Aorta (tissue), 5 donors: ENCODE measurements at regions not wholly inside any gene's neighbourhood (a gene's known extent, or its start where the extent isn't known, plus 50 kb on each side); places are given as distances from the start of the nearest gene placed in this dataset.

Experiments
- ATAC-seq: fragments of 200-7000 bp; cut with Tn5 transposase; one replicate; pipeline ENCODE4 v1.9.1; 2022; ENCODE audit warnings: moderate library complexity; ENCODE audit not compliant: low FRiP score
- DNase-seq, 2 donors: peaks; one replicate each; pipeline ENCODE4 v3.0.0-alpha.2; 2020
- H3K27ac ChIP-seq, 2 donors: one replicate each; pipeline ENCODE4 v1.5.1; 2013; ENCODE audit warnings: low read length in 2 of 2, mild to moderate bottlenecking in 2 of 2, moderate library complexity in 2 of 2, control low read depth in 1 of 2, inconsistent platforms in 1 of 2, low read depth in 1 of 2
- H3K27me3 ChIP-seq, 2 donors: one replicate each; pipeline ENCODE4 v1.6.1; 2013; ENCODE audit warnings: control low read depth in 1 of 2, low read length in 1 of 2, mild to moderate bottlenecking in 1 of 2, moderate library complexity in 1 of 2; ENCODE audit not compliant: insufficient read depth in 2 of 2, control insufficient read depth in 1 of 2
- H3K36me3 ChIP-seq, 2 donors: one replicate each; pipeline ENCODE4 v1.6.1; 2013; ENCODE audit warnings: control low read depth in 1 of 2, low read length in 1 of 2, mild to moderate bottlenecking in 1 of 2; ENCODE audit not compliant: insufficient read depth in 2 of 2, control insufficient read depth in 1 of 2
- H3K4me1 ChIP-seq, 2 donors: one replicate each; pipeline ENCODE4 v1.6.1; 2013; ENCODE audit warnings: low read length in 2 of 2, control low read depth in 1 of 2, mild to moderate bottlenecking in 1 of 2, moderate library complexity in 1 of 2; ENCODE audit not compliant: insufficient read depth in 2 of 2, control insufficient read depth in 1 of 2
- H3K4me3 ChIP-seq, 2 donors: one replicate each; pipeline ENCODE4 v1.5.1; 2013; ENCODE audit warnings: low read length in 2 of 2, control low read depth in 1 of 2, mild to moderate bottlenecking in 1 of 2
- H3K9me3 ChIP-seq: one replicate; pipeline ENCODE4 v1.6.1; 2013; ENCODE audit warnings: mild to moderate bottlenecking, low read length; ENCODE audit not compliant: control insufficient read depth
- WGBS, 2 donors: extraction: QIAGEN DNeasy Blood & Tissue Kit; methylation state at CpG; one replicate each; pipeline ENCODE4 v1.1.7; 2013; 5-methylcytosine and 5-hydroxymethylcytosine counted together
- intact Hi-C, 2 donors: fragments of 100-400 bp; cut with DNase I; formaldehyde crosslinking; loops; one replicate each; pipeline versions ENCODE4 v1.14.2 to v1.15.0; 2022
- donor health status: healthy with polysubstance abuse.
- donor health status: Bipolar disorder and iron deficiency.
- donor health status: DM: no; HTN: no; CAD: no.
- donor health status: DM: no; HTN: no; CAD: no.
- donor health status: DM: yes; HTN: yes; CAD: no.

- Histone ChIP-seq H3K36me3 (no peaks in the 10 kb centered on the region), H3K4me3 (no peak overlapping the region), H3K4me1 (no peaks in the 10 kb centered on the region), H3K27me3 (no peaks in the 10 kb centered on the region), H3K9me3 (no peaks in the 10 kb centered on the region), H3K27ac (no peak overlapping the region)
- 85 to 94% methylated on average over 3 of the region's 3 CpGs for WGBS, 2 donors
- ATAC-seq (no peak), DNase-seq (no peak)
- intact Hi-C loops, result no loop called here
These were observed 801.6 kb downstream of the EPHA7 start for GRCh38 chr6:92617721-92618120.

- Histone ChIP-seq H3K4me1 (no peaks in the 10 kb centered on the region), H3K9me3 (no peaks in the 10 kb centered on the region), H3K36me3 (no peaks in the 10 kb centered on the region), H3K27ac (no peak overlapping the region), H3K27me3 (no peaks in the 10 kb centered on the region), H3K4me3 (no peak overlapping the region)
- no peak for ATAC-seq
- 48 to 59% methylated on average over 5 of the region's 5 CpGs for WGBS, 2 donors
- intact Hi-C loops, result no loop called here
- no peak for DNase-seq
These were observed 810.6 kb downstream of the EPHA7 start for GRCh38 chr6:92608751-92609150.

GRCh38 chr6:92593201-92593600 lies 826.2 kb downstream of the EPHA7 start:
- H3K9me3 ChIP-seq, result no peaks in the 10 kb centered on the region
- H3K27ac ChIP-seq, result no peak overlapping the region
- no peaks in the 10 kb centered on the region for H3K4me1 ChIP-seq
- ATAC-seq (no peak), DNase-seq (no peak)
- no peaks in the 10 kb centered on the region for H3K36me3 ChIP-seq
- H3K27me3 ChIP-seq, result no peaks in the 10 kb centered on the region
- no peak overlapping the region for H3K4me3 ChIP-seq
- intact Hi-C loops, result no loop called here
- 88 to 93% methylated on average over 2 of the region's 2 CpGs for WGBS, 2 donors

GRCh38 chr6:92589996-92590395 lies 829.4 kb downstream of the EPHA7 start:
- ATAC-seq, result no peak
- no peaks in the 10 kb centered on the region for H3K4me1 ChIP-seq
- no peak for DNase-seq
- no peaks in the 10 kb centered on the region for H3K27me3 ChIP-seq
- H3K9me3 ChIP-seq, result no peaks in the 10 kb centered on the region
- no peak overlapping the region for H3K27ac ChIP-seq
- intact Hi-C loops, result no loop called here
- no peaks in the 10 kb centered on the region for H3K36me3 ChIP-seq
- WGBS, 2 donors, result 3 to 11% methylated on average over 1 of the region's 1 CpG
- H3K4me3 ChIP-seq, result no peak overlapping the region

GRCh38 chr6:92588148-92588547 lies 831.2 kb downstream of the EPHA7 start:
- DNase-seq, result no peak
- WGBS, 2 donors, result 31 to 34% methylated on average over 3 of the region's 3 CpGs
- no peak for ATAC-seq
- no peaks in the 10 kb centered on the region for H3K27me3 ChIP-seq
- no peaks in the 10 kb centered on the region for H3K4me1 ChIP-seq
- intact Hi-C loops, result no loop called here
- H3K36me3 ChIP-seq, result no peaks in the 10 kb centered on the region
- H3K4me3 ChIP-seq, result no peak overlapping the region
- no peaks in the 10 kb centered on the region for H3K9me3 ChIP-seq
- H3K27ac ChIP-seq, result no peak overlapping the region

GRCh38 chr6:92587525-92587924 lies 831.8 kb downstream of the EPHA7 start:
- H3K4me1 ChIP-seq, result no peaks in the 10 kb centered on the region
- 27 to 42% methylated on average over 1 of the region's 1 CpG for WGBS, 2 donors
- intact Hi-C loops, result no loop called here
- no peak overlapping the region for H3K4me3 ChIP-seq
- H3K36me3 ChIP-seq, result no peaks in the 10 kb centered on the region
- ATAC-seq (no peak), DNase-seq (no peak)
- no peak overlapping the region for H3K27ac ChIP-seq
- no peaks in the 10 kb centered on the region for H3K27me3 ChIP-seq
- H3K9me3 ChIP-seq, result no peaks in the 10 kb centered on the region

- H3K9me3 ChIP-seq, result peaks cover 1% of the 10 kb centered on the region
- intact Hi-C loops, result no loop called here
- no peaks in the 10 kb centered on the region for H3K36me3 ChIP-seq
- no peak overlapping the region for H3K4me3 ChIP-seq
- H3K27me3 ChIP-seq, result no peaks in the 10 kb centered on the region
- no peak overlapping the region for H3K27ac ChIP-seq
- ATAC-seq, result no peak
- no peak for DNase-seq
- 35 to 36% methylated on average over 8 of the region's 8 CpGs for WGBS, 2 donors
- no peaks in the 10 kb centered on the region for H3K4me1 ChIP-seq
These were observed 833.0 kb downstream of the EPHA7 start for GRCh38 chr6:92586236-92586977.

- DNase-seq, result no peak
- H3K27ac ChIP-seq, result no peak overlapping the region
- no peak overlapping the region for H3K4me3 ChIP-seq
- WGBS, 2 donors, result 86 to 92% methylated on average over 1 of the region's 1 CpG
- intact Hi-C loops, result no loop called here
- no peaks in the 10 kb centered on the region for H3K27me3 ChIP-seq
- H3K4me1 ChIP-seq, result no peaks in the 10 kb centered on the region
- no peaks in the 10 kb centered on the region for H3K36me3 ChIP-seq
- peaks cover 3% of the 10 kb centered on the region for H3K9me3 ChIP-seq
- ATAC-seq, result no peak
These were observed 837.1 kb downstream of the EPHA7 start for GRCh38 chr6:92582211-92582610.

GRCh38 chr6:92577077-92577719 lies 842.2 kb downstream of the EPHA7 start:
- 86 to 92% methylated on average over 2 of the region's 2 CpGs for WGBS, 2 donors
- no peak overlapping the region for H3K27ac ChIP-seq
- no peak for ATAC-seq
- H3K27me3 ChIP-seq, result no peaks in the 10 kb centered on the region
- intact Hi-C loops, result no loop called here
- no peak overlapping the region for H3K4me3 ChIP-seq
- peaks cover 3% of the 10 kb centered on the region for H3K9me3 ChIP-seq
- H3K4me1 ChIP-seq, result no peaks in the 10 kb centered on the region
- DNase-seq, result peak in 1 of 2 donors; percentile 30
- H3K36me3 ChIP-seq, result no peaks in the 10 kb centered on the region
